A549 (cell line): ENCODE measurements at regions not wholly inside any gene's neighbourhood (a gene's known extent, or its start where the extent isn't known, plus 50 kb on each side); places are given as distances from the start of the nearest gene placed in this dataset.

Experiments used
- CTCF ChIP-seq: fragments of >200 bp; sonication (Bioruptor Twin); formaldehyde crosslinking; IDR thresholded peaks from 3 replicates; pipeline ENCODE4 v1.5.1; 2016
- POLR2A ChIP-seq: IDR thresholded peaks from 2 replicates; pipeline ENCODE4 v1.6.1; 2012; ENCODE audit warnings: mild to moderate bottlenecking, low read length
- ZFP36 ChIP-seq: fragments of 450-650 bp; IDR thresholded peaks from 2 replicates; pipeline ENCODE4 v1.6.1; 2014; ENCODE audit warnings: borderline replicate concordance; ENCODE audit not compliant: partially characterized antibody

GRCh38 chr20:16929756-16930155, 181.6 kb downstream of the OTOR start:
- TF ChIP-seq POLR2A (no peak), ZFP36 (no peak), CTCF (no peak)
